ENCODE measurements at regions not wholly inside any gene's neighbourhood (a gene's known extent, or its start where the extent isn't known, plus 50 kb on each side); places are given as distances from the start of the nearest gene placed in this dataset.

DNA sequence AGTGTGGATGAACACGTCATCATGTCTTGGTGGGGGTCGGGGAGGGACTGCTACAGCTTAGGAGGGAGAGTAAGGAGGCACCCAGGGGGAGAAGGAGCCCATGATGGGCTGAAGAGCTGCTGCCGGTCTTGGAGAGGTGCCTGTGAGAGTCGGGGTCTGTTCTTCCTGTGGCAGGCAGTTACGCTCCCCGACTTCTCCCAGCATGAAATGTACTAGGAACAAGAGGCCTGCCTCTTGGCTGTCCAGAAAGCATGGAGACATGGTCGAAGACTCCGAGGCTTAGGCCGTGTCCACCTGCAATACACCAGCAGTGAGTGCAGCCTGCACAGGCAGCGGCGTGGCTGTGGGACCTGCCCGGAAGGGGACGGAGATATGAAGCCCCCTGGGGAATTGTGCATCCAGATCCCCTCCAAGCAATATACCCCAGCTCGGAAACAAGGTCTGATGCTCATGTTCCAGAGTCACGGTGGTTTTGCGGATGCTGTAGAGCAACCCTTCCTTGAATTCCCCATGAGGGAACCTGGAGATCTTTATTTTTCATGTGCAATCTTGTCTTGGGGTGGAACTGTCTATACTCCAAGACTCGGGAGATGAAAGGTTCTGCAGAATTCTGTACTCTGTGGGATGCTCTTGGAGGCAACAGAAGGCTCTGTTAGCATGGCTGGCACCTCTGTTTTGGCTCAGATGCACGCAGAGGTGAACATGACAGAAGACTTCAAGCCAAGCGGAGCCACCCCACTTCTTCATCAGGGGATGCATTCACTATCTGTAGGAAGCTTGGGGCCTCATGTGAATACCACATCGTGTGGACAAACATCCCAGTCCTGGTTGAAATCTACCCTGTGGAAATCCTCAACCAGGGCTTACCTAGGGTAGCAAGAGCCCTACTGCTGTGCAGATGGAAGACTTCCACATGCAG lies 374.9 kb upstream of the IRX4 start:
- DNase-seq, result no peak
- Mint-ChIP-seq H3K36me3 (ENCODE audit: low read depth) (no peaks in the 10 kb centered on the region), H3K4me1 (no peaks in the 10 kb centered on the region), H3K9me3 (no peaks in the 10 kb centered on the region), H3K27me3 (no peaks in the 10 kb centered on the region), H3K4me3 (no peak overlapping the region), H3K27ac (no peak overlapping the region)
- ChIA-PET POLR2A (no interaction called here), CTCF (no interaction called here)

DNA sequence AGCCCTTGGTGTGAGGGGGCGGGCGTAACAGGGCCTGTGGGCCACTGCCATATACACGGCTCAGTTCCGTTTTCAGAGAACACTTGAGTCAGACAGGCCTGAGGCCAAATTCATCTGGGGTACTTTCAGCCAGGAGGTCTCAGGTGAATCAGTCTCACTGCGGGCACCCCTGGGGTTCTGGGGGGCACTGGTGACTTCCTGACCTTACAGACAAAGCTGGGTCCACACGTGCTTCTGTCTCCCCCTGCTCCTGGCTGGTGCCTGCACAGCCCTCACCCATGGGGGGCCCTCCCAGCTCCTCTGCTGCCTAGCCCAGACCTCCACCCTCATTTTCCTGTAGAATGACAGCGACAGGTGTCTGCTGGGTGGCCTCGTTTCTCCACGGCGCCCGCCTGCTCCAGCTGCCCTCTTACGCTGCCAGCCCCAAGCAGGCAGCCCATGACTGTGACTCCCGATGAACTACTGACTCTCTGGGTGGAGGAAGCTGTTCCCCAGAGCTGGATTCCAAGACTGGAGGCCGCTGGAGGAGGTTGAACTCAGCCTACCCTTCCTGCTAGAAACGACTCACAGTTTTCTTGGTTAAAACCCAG lies 374.1 kb upstream of the IRX4 start:
- CTCF ChIA-PET, result no interaction called here
- Mint-ChIP-seq H3K27ac (no peak overlapping the region), H3K4me3 (no peak overlapping the region), H3K4me1 (no peaks in the 10 kb centered on the region), H3K36me3 (ENCODE audit: low read depth) (no peaks in the 10 kb centered on the region), H3K9me3 (no peaks in the 10 kb centered on the region), H3K27me3 (no peaks in the 10 kb centered on the region)
- no peak for DNase-seq
- POLR2A ChIA-PET, result no interaction called here

DNA sequence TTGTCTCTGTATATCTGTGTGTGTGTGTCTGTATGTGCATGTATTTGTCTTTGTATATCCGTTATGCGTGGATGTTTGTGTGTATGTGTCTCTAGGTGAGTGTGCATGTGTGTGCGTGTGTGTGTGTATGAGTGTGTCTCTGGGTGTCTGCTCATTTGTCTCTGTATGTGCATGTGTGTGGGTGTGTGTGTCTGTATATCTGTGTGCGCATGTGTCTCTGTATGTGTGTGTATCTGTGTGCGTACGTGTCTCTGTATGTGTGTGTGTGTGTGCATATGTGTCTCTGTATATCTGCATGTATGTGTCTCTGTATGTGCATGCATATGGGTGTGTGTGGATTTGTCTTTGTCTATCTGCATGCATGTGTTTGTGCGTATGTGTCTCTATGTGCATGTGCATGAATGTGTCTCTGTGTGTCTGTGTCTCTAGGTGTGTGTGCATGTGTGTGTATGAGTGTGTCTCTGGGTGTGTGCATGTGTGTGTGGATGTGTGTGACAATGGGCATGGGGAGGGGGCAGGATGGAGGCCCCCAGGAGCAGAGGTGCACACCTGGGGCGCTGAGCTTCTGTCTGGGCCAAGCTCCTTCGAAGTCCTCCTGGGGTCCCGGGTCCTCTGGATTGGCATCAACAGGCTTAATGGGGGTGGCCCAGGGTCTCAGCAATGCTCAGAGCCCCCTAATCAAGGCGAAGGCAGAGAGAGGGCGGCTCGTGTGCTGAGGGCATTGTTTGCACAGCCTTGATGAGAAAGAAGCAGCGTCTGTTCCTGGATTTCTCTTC lies 373.4 kb upstream of the IRX4 start:
- Mint-ChIP-seq H3K27ac (no peak overlapping the region), H3K27me3 (no peaks in the 10 kb centered on the region)
- CTCF ChIA-PET, result no interaction called here

DNA sequence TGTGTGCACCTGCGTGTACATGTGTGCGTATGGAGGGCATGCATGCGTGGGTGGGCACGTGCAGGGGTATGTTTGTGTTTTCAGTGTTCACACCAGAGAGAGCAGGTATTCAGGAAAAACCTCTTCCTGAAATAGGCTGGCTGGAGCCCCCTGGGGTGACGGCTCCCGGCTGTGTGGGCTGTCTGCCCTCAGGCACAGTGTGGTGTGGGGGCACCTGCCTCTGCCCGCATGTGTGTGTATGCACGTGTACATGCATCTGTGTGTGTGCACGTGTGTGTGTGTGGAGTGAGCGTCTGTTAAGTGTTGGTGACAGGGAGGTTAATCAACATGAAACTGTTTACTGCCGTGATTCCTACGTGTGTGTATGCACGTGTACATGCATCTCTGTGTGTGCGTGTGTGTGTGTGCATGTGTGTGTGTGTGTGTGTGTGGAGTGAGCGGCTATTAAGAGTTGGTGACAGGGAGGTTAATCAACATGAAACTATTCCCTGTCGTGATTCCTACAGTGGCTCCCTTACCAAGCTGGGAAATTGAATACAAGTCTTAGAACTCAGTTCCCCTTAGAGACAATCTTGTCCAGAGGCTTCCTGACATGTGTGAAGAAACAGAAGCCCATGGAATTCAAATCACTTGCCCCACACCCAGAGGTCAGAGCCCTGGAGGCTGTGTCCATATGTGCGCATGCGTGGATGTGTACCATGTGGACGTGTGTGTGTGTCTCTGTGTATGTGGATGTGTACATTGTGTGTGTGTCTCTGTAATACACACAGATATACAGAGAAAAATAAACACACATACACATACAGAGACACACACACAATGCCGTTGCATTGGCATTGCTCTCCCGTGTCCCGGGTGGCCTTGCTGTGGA lies 372.4 kb upstream of the IRX4 start:
- ChIA-PET CTCF (interaction anchor here (0.6 kb wide), 1 partner anchor 1164 kb away, joined by 3 read pairs; no protein-coding TSS in a partner anchor), POLR2A (no interaction called here)
- H3K27me3 Mint-ChIP-seq, result no peaks in the 10 kb centered on the region
- H3K9me3 Mint-ChIP-seq, result no peaks in the 10 kb centered on the region
- no peak overlapping the region for H3K27ac Mint-ChIP-seq
- H3K36me3 Mint-ChIP-seq (ENCODE audit: low read depth), result no peaks in the 10 kb centered on the region
- DNase-seq, result no peak
- H3K4me1 Mint-ChIP-seq, result no peaks in the 10 kb centered on the region
- no peak overlapping the region for H3K4me3 Mint-ChIP-seq

More for the DNA sequence above, 373.4 kb upstream of the IRX4 start:
- Mint-ChIP-seq H3K36me3 (ENCODE audit: low read depth) (no peaks in the 10 kb centered on the region), H3K9me3 (no peaks in the 10 kb centered on the region), H3K4me1 (no peaks in the 10 kb centered on the region), H3K4me3 (no peak overlapping the region)
- DNase-seq, result no peak
- POLR2A ChIA-PET, result no interaction called here

DNA sequence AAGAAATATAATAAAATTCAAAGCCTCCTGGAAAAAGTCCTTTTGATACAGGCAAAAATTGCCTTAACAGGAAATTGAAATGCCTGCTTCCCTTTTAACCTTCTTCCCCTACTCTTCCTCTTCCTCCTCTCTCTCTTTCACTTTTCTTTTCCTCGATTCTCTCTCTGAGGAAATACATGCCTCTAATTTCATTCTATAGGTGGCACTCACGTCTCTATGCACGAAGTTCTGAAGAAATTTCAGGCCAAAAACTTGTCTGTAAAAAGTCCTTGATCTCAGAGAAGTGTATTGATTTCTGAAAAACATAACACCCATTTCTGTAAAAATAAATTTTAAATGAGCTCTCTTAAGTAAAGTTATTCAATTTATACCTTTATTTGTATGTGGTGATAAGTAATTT lies 371.7 kb upstream of the IRX4 start:
- Mint-ChIP-seq H3K36me3 (ENCODE audit: low read depth) (no peaks in the 10 kb centered on the region), H3K4me1 (no peaks in the 10 kb centered on the region), H3K4me3 (no peak overlapping the region), H3K27ac (no peak overlapping the region), H3K9me3 (no peaks in the 10 kb centered on the region), H3K27me3 (no peaks in the 10 kb centered on the region)
- CTCF ChIA-PET, result no interaction called here
- no peak for DNase-seq
- POLR2A ChIA-PET, result no interaction called here

DNA sequence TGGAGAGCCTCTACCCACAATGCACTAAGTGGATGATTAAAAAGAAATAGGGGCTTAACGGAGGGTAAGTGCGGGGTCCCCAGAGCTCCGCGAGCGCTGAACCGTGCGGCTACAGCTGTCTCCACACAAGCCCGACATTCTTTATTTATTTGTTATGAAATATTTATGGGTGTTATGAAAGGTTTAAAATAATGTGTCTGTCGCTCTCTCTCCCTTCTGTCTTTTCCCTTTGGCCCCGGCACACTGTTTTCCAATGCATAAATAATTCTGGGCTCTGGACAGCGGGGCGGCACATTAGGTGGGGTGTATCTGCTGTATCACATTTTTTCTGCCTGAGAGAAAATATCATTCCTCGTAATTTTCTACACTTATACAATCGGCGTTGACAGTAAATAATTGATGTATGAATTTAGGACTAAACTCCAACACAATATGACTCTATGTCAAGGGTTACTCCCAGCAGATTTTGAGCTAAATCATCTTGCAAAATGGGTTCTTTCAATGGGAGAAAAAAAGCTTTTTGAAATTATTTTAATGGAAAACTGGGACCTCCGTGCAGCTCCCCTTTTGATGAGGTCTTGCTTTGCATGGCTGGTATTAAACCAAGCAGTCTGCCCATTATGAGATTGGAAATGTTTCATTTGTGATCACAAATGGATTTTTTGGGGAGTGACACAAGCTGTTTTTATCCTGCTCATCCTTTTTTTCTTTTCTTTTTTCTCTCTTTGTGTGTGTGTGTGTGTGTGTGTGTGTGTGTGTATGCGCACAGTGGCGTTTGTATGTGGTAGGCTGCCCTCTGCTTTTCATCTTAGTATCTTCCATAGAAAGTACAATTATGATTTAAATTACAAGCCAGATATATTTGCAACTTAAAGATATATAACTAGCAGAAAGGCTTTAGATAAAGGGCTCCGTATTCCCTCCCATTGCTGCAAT lies 370.6 kb upstream of the IRX4 start:
- CTCF ChIA-PET, result no interaction called here
- POLR2A ChIA-PET, result no interaction called here
- H3K4me3 Mint-ChIP-seq, result no peak overlapping the region

DNA sequence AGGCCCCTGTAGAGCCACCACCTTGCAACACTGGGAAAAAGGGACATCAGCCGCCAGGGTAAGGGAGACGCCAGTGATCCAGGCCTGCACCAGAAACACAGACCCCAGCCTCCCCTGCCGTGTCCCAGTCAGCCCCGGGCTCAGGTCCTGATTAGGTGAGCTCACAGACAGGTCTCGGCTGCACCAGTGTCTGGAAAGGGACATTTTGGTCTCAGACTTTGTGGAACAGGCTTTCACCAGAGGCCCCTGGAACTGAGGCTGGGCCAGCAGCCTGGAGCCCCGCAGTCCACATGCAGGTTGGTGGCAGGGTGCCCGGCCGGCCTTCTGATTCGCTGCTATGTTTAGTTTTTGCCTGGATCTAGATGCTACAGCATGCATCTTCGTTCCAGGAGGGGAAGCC lies 369.0 kb upstream of the IRX4 start:
- H3K27me3 Mint-ChIP-seq, result no peaks in the 10 kb centered on the region
- H3K27ac Mint-ChIP-seq, result no peak overlapping the region
- H3K4me3 Mint-ChIP-seq, result no peak overlapping the region
- no peaks in the 10 kb centered on the region for H3K36me3 Mint-ChIP-seq (ENCODE audit: low read depth)
- no peak for DNase-seq
- CTCF ChIA-PET, result no interaction called here
- no peaks in the 10 kb centered on the region for H3K9me3 Mint-ChIP-seq
- no peaks in the 10 kb centered on the region for H3K4me1 Mint-ChIP-seq
- POLR2A ChIA-PET, result no interaction called here

More for the DNA sequence above, 370.6 kb upstream of the IRX4 start:
- Mint-ChIP-seq H3K9me3 (no peaks in the 10 kb centered on the region), H3K36me3 (ENCODE audit: low read depth) (no peaks in the 10 kb centered on the region), H3K27ac (no peak overlapping the region), H3K27me3 (no peaks in the 10 kb centered on the region), H3K4me1 (no peaks in the 10 kb centered on the region)
- no peak for DNase-seq

DNA sequence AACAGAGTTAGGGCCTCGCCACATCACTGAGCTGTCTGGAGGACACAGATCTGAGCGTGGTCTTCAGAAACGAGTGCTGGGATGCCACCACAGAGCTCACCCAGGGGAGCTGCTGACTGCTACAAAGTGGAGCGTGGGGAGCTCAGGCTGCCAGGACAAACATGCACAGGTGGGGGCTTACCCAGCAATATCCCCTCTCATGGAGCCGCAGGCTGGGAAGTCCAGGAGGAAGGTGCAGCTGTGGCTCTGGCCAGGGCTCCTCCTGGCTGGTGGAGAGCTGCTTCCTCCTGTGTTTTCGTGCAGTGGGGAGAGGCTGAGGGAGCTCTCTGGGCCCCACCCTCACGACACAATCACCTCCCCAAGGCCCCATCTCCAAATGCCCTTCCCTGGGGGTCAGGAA lies 368.6 kb upstream of the IRX4 start:
- H3K9me3 Mint-ChIP-seq, result no peaks in the 10 kb centered on the region
- H3K27me3 Mint-ChIP-seq, result no peaks in the 10 kb centered on the region
- H3K4me3 Mint-ChIP-seq, result no peak overlapping the region
- no peak for DNase-seq
- H3K27ac Mint-ChIP-seq, result no peak overlapping the region
- ChIA-PET CTCF (no interaction called here), POLR2A (no interaction called here)
- no peaks in the 10 kb centered on the region for H3K36me3 Mint-ChIP-seq (ENCODE audit: low read depth)
- H3K4me1 Mint-ChIP-seq, result no peaks in the 10 kb centered on the region

DNA sequence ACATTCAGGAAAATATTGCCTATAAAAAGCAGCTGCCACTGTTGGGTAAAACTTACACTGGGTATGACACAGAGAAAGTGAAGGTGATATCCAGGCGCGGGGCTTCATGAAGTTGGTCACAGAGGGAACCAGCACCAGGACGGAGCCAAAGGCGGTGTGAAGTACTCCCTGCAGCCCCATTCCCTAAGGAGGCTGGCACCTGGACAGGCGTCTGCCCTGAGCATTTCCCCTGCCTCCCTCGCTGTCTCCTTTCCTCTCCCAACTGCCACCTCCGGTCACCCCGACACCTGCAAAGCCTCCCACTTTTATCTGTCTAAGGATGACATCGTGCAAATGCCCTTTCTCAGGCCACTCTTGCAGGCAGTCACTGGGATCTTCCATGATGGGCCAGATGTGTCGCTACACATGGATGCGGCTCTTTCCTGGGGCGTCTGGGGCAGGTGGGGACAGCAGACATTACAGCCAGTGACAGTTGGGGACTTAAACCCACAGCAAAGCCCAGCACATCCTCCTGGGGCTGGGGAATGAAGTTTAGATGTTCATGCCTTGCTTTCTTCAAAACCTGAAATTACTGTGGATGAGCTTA lies 367.7 kb upstream of the IRX4 start:
- DNase-seq, result no peak
- no peaks in the 10 kb centered on the region for H3K27me3 Mint-ChIP-seq
- H3K4me3 Mint-ChIP-seq, result no peak overlapping the region
- no peaks in the 10 kb centered on the region for H3K4me1 Mint-ChIP-seq
- POLR2A ChIA-PET, result no interaction called here
- H3K9me3 Mint-ChIP-seq, result no peaks in the 10 kb centered on the region
- no peak overlapping the region for H3K27ac Mint-ChIP-seq
- CTCF ChIA-PET, result no interaction called here
- no peaks in the 10 kb centered on the region for H3K36me3 Mint-ChIP-seq (ENCODE audit: low read depth)

DNA sequence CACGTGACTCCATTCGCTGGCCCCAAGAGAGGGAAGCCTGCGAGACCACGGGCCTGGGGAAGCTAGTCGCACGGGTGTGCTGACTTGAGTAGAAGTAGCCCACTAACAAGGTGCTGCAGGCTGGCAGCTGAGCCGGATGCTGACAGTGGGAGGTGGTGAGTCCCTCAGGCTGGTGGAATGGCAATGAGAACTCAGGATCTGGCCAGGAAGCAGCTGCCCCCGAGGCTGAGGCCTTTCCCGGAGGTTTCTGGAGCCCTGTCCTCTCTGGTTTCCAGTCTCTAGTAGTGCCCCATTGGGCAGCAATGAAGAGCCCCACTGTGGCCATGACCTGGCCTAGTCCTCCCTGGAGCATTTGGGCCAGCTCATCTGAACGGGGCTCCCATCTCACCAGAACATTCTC lies 366.7 kb upstream of the IRX4 start:
- no peak overlapping the region for H3K27ac Mint-ChIP-seq
- CTCF ChIA-PET, result no interaction called here
- no peaks in the 10 kb centered on the region for H3K9me3 Mint-ChIP-seq
- POLR2A ChIA-PET, result no interaction called here
- H3K4me1 Mint-ChIP-seq, result no peaks in the 10 kb centered on the region
- no peak overlapping the region for H3K4me3 Mint-ChIP-seq
- H3K36me3 Mint-ChIP-seq (ENCODE audit: low read depth), result no peaks in the 10 kb centered on the region
- no peaks in the 10 kb centered on the region for H3K27me3 Mint-ChIP-seq
- DNase-seq, result no peak

DNA sequence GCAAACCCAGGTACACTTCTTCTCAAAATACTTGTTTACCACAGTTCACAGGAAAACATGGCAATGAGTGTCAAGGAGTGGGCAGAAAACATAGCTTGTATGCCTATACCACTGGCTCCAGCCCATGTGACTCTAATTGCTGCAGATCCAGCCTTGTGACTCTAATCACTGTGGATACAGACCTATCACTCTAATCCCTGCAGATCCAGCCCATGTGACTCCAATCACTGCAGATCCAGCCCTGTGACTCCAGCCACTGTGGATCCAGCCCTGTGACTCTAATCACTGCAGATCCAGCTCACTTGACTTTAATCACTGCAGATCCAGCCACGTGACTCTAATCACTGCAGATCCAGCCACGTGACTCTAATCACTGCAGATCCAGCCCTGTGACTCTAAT lies 366.3 kb upstream of the IRX4 start:
- H3K4me3 Mint-ChIP-seq, result no peak overlapping the region
- H3K27me3 Mint-ChIP-seq, result no peaks in the 10 kb centered on the region
- DNase-seq, result no peak
- ChIA-PET POLR2A (no interaction called here), CTCF (no interaction called here)
- no peaks in the 10 kb centered on the region for H3K4me1 Mint-ChIP-seq
- H3K27ac Mint-ChIP-seq, result no peak overlapping the region
- no peaks in the 10 kb centered on the region for H3K36me3 Mint-ChIP-seq (ENCODE audit: low read depth)
- H3K9me3 Mint-ChIP-seq, result no peaks in the 10 kb centered on the region

DNA sequence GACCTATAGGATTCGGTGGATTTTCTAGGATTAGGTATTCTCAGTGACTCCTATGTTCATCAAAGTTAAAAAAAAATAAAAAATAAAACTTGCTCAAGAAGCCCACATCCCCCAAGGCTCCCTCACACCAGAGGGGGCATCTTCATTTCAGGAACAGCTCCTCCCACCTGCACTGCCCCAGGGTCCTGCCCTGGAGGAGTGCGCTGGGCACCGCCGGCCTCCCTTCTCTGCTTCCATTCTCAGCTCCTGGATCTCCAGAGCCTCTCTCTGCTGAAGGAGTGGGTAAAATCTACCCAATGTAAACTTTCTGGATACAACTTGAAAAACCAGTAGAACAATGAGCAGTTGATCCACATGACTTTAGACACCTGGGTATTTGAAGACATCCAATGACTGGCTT lies 359.8 kb upstream of the IRX4 start:
- Mint-ChIP-seq H3K4me1 (no peaks in the 10 kb centered on the region), H3K27ac (no peak overlapping the region), H3K36me3 (ENCODE audit: low read depth) (no peaks in the 10 kb centered on the region), H3K4me3 (no peak overlapping the region), H3K27me3 (no peaks in the 10 kb centered on the region), H3K9me3 (no peaks in the 10 kb centered on the region)
- DNase-seq, result no peak
- POLR2A ChIA-PET, result no interaction called here
- CTCF ChIA-PET, result no interaction called here
